ENCODE measurements at regions not wholly inside any gene's neighbourhood (a gene's known extent, or its start where the extent isn't known, plus 50 kb on each side); places are given as distances from the start of the nearest gene placed in this dataset.
"Not testable (repeated sequence)": the region's sequence is repeated elsewhere in the genome, so short reads cannot be mapped to it uniquely, and the experiment has no call there.

- TF ChIP-seq CTCF (IDR thresholded peaks at IDR 0.05) (no peak), ZFX (IDR thresholded peaks at IDR 0.05; ENCODE audit: borderline replicate concordance) (no peak)
- H3K27ac ChIP-seq, result no peak overlapping the region
Observed at GRCh38 chr9:102483651-102484050, 511.5 kb upstream of the CYLC2 start.

GRCh38 chr9:102482776-102483175 lies 512.4 kb upstream of the CYLC2 start:
- TF ChIP-seq CTCF (IDR thresholded peaks at IDR 0.05) (no peak), ZFX (IDR thresholded peaks at IDR 0.05; ENCODE audit: borderline replicate concordance) (no peak)
- H3K27ac ChIP-seq, result no peak overlapping the region

GRCh38 chr9:102479191-102479590 lies 515.9 kb upstream of the CYLC2 start:
- no peak overlapping the region for H3K27ac ChIP-seq
- TF ChIP-seq CTCF (IDR thresholded peaks at IDR 0.05), result no peak
- no peak for TF ChIP-seq ZFX (IDR thresholded peaks at IDR 0.05; ENCODE audit: borderline replicate concordance)

- TF ChIP-seq ZFX (IDR thresholded peaks at IDR 0.05; ENCODE audit: borderline replicate concordance), result no peak
- TF ChIP-seq CTCF (IDR thresholded peaks at IDR 0.05), result no peak
- no peak overlapping the region for H3K27ac ChIP-seq
Observed at GRCh38 chr9:102474357-102474756, 520.8 kb upstream of the CYLC2 start.

- not testable (repeated sequence) for H3K27ac ChIP-seq
Observed at GRCh38 chr9:102469430-102469829, 525.7 kb upstream of the CYLC2 start.

GRCh38 chr9:102461156-102461819 lies 533.8 kb upstream of the CYLC2 start:
- H3K27ac ChIP-seq, result no peak overlapping the region
- TF ChIP-seq CTCF (IDR thresholded peaks at IDR 0.05), result no peak
- TF ChIP-seq ZFX (IDR thresholded peaks at IDR 0.05; ENCODE audit: borderline replicate concordance), result no peak

- no peak overlapping the region for H3K27ac ChIP-seq
- no peak for TF ChIP-seq ZFX (IDR thresholded peaks at IDR 0.05; ENCODE audit: borderline replicate concordance)
- TF ChIP-seq CTCF (IDR thresholded peaks at IDR 0.05), result no peak
Observed at GRCh38 chr9:102459828-102460227, 535.3 kb upstream of the CYLC2 start.

- TF ChIP-seq CTCF (IDR thresholded peaks at IDR 0.05), result no peak
- no peak for TF ChIP-seq ZFX (IDR thresholded peaks at IDR 0.05; ENCODE audit: borderline replicate concordance)
Observed at GRCh38 chr9:102456562-102456961, 538.6 kb upstream of the CYLC2 start.

More at GRCh38 chr9:102456562-102456961, 538.6 kb upstream of the CYLC2 start:
- no peak overlapping the region for H3K27ac ChIP-seq
